SK-N-SH (cell line): ENCODE measurements at regions not wholly inside any gene's neighbourhood (a gene's known extent, or its start where the extent isn't known, plus 50 kb on each side); places are given as distances from the start of the nearest gene placed in this dataset.
"Not testable (repeated sequence)": the region's sequence is repeated elsewhere in the genome, so short reads cannot be mapped to it uniquely, and the experiment has no call there.

Experiments used
- CTCF ChIA-PET: fragments of 300-600, 350-600 bp; formaldehyde crosslinking; extraction: SDS; loops from one replicate; lab custom pipeline; 2021; lab: Yijun Ruan, JAX
- POLR2A ChIA-PET: fragments of 350-600 bp; sonication (Branson Sonifier 250); formaldehyde crosslinking; extraction: SDS; loops from one replicate; lab custom pipeline; 2020; ENCODE audit warnings: antibody characterized with exemption, inconsistent platforms; lab: Yijun Ruan, JAX
- DNase-seq: peaks from one replicate; pipeline ENCODE4 v3.0.0; 2012
- H2AFZ ChIP-seq: fragments of 200-600 bp; sonication (generic); 2 replicates; pipeline ENCODE4 v1.8.1; 2016; ENCODE audit warnings: antibody characterized with exemption, mild to moderate bottlenecking, low read depth
- H3F3A ChIP-seq: fragments of 200-600 bp; sonication (generic); replicated peaks from 2 replicates; pipeline ENCODE3; 2016; ENCODE audit warnings: antibody characterized with exemption, mild to moderate bottlenecking; ENCODE audit not compliant: insufficient read depth
- H3K27ac ChIP-seq, 2 experiments: fragments of 200-500 bp in 1 of 2; fragments of 200-600 bp in 1 of 2; sonication (Bioruptor generic) in 1 of 2; sonication (generic), shearing (Covaris generic) in 1 of 2; 2 replicates each; pipeline versions ENCODE4 v1.5.1 to v1.6.1; 2014 to 2016; ENCODE audit warnings: low read depth in 2 of 2, inconsistent platforms in 1 of 2, low read length in 1 of 2, mild to moderate bottlenecking in 1 of 2, mixed read lengths in 1 of 2
- H3K27me3 ChIP-seq: fragments of 200-600 bp; sonication (generic), shearing (Covaris generic); 2 replicates; pipeline ENCODE4 v1.6.1; 2016; ENCODE audit warnings: mixed run types; ENCODE audit not compliant: insufficient read depth
- H3K36me3 ChIP-seq, 2 experiments: fragments of 200-500 bp in 1 of 2; fragments of 200-600 bp in 1 of 2; sonication (Bioruptor generic) in 1 of 2; sonication (generic) in 1 of 2; replicated peaks in 1 of 2; 2 replicates each; pipeline versions ENCODE3 to v1.5.1; 2014 to 2016; ENCODE audit warnings: low read length in 1 of 2, mild to moderate bottlenecking in 1 of 2; ENCODE audit not compliant: insufficient read depth in 2 of 2, control insufficient read depth in 1 of 2
- H3K4me1 ChIP-seq, 2 experiments: fragments of 200-500 bp in 1 of 2; fragments of 200-600 bp in 1 of 2; sonication (Bioruptor generic) in 1 of 2; sonication (generic), shearing (Covaris generic) in 1 of 2; 2 replicates each; pipeline versions ENCODE4 v1.5.1 to v1.6.1; 2014 to 2016; ENCODE audit warnings: low read depth in 1 of 2, low read length in 1 of 2, mixed run types in 1 of 2; ENCODE audit not compliant: insufficient read depth in 2 of 2, control insufficient read depth in 1 of 2
- H3K4me2 ChIP-seq: fragments of 200-600 bp; sonication (generic), shearing (Covaris generic); 2 replicates; pipeline ENCODE4 v1.6.1; 2017; ENCODE audit warnings: mixed run types
- H3K4me3 ChIP-seq, 2 experiments: fragments of 200-500 bp in 1 of 2; fragments of 200-600 bp in 1 of 2; sonication (Bioruptor generic) in 1 of 2; sonication (generic), shearing (Covaris generic) in 1 of 2; 2 replicates each; pipeline versions ENCODE4 v1.5.1 to v1.8.1; 2014 to 2016; ENCODE audit warnings: low read depth in 2 of 2, inconsistent platforms in 1 of 2, low read length in 1 of 2, mild to moderate bottlenecking in 1 of 2, mixed read lengths in 1 of 2, moderate library complexity in 1 of 2
- H3K79me2 ChIP-seq: fragments of 200-600 bp; sonication (generic); 2 replicates; pipeline ENCODE4 v1.8.1; 2017; ENCODE audit warnings: mild to moderate bottlenecking; ENCODE audit not compliant: insufficient read depth
- H3K9ac ChIP-seq: fragments of 200-600 bp; sonication (generic); 2 replicates; pipeline ENCODE4 v1.6.1; 2017; ENCODE audit warnings: mixed run types
- H3K9me2 ChIP-seq: fragments of 200-600 bp; sonication (generic); 2 replicates; pipeline ENCODE4 v1.6.1; 2017; ENCODE audit warnings: mixed run types
- H3K9me3 ChIP-seq: fragments of 200-600 bp; sonication (generic); 2 replicates; pipeline ENCODE4 v1.6.1; 2017; ENCODE audit warnings: mixed run types, mild to moderate bottlenecking, moderate library complexity
- H4K20me1 ChIP-seq: fragments of 200-600 bp; sonication (generic); 2 replicates; pipeline ENCODE4 v1.6.1; 2017; ENCODE audit warnings: mild to moderate bottlenecking, mixed run types; ENCODE audit not compliant: insufficient read depth
- FOSL2 ChIP-seq: IDR thresholded peaks from 2 replicates; pipeline ENCODE4 v1.4.0; 2012; ENCODE audit warnings: low read depth, mild to moderate bottlenecking, moderate library complexity, borderline replicate concordance
- IRF3 ChIP-seq: fragments of 150-350 bp; IDR thresholded peaks from 2 replicates; pipeline ENCODE4 v1.6.1; 2016; ENCODE audit warnings: mild to moderate bottlenecking, low read depth, low read length
- RFX5 ChIP-seq: IDR thresholded peaks from 2 replicates; pipeline ENCODE4 v1.6.1; 2012; ENCODE audit warnings: mild to moderate bottlenecking, improper control_type of control experiment, low read length
- RXRA ChIP-seq: IDR thresholded peaks from 2 replicates; pipeline ENCODE4 v1.4.0; 2012; ENCODE audit warnings: low read depth, mild to moderate bottlenecking, borderline replicate concordance
- WGBS: methylation state at CpG from one replicate; pipeline ENCODE4 v1.1.6; 2017; ENCODE audit warnings: low lambda C conversion rate; 5-methylcytosine and 5-hydroxymethylcytosine counted together
- TF ChIP-seq, protein P1 (sequence below): IDR thresholded peaks from 2 replicates; pipeline ENCODE4; 2012

DNA sequence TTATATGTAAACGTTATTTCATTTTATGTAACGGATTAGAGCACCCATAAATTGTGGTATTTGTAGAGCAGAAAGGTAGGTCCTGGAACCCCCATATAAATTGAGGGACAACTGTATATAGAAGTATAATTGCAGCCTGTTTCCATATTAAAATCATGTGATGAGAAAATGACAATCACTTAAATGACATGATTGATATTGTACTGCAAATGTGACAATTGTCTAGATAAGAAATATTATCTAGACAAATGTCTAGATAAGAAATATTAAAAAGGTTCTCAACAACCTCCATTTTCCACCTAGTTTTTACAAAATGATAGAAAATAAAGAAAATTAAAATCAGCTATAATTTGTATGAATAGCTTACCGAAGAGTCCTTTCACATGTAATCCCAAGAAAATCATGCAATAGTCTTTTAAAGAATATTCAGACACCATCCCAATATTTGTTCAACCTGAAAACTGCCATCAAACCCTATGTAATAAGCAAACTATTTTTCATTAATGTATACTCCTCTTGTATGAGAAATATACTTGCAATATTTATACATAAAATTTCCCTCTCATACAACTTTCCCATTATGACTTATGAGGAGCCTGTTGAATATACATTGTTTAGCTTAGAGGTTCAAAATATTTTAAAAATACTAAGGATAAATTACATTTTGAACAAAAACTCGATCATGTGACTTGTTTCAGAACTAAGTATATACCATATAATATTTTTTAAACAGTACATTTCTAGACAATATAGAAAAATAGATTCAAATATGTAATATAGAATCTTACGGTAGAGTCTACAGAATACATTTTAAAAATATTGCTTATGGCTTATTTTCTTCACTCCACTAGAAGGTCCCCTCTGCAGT lies 153.2 kb downstream of the CRPPA start:
- Histone ChIP-seq H4K20me1 (no peaks in the 10 kb centered on the region), H3K9ac (no peak overlapping the region), H3K27ac (no peak overlapping the region; a peak in 1 of 4 replicates), H3K79me2 (no peaks in the 10 kb centered on the region), H2AFZ (no peak overlapping the region), H3K9me3 (no peaks in the 10 kb centered on the region), H3F3A (no peaks in the 10 kb centered on the region), H3K4me1 (peaks cover 0 to 7% of the 10 kb centered on the region in 2 experiments; a peak in 2 of 4 replicates), H3K9me2 (no peaks in the 10 kb centered on the region), H3K4me3 (no peak overlapping the region), H3K4me2 (no peak overlapping the region), H3K36me3 (no peaks in the 10 kb centered on the region), H3K27me3 (no peaks in the 10 kb centered on the region)
- no peak for TF ChIP-seq RFX5
- TF ChIP-seq IRF3 = no peak
- WGBS = 39% methylated on average over 5 of the region's 5 CpGs
- no peak for DNase-seq
- ChIA-PET CTCF (no interaction called here), POLR2A (no interaction called here)

DNA sequence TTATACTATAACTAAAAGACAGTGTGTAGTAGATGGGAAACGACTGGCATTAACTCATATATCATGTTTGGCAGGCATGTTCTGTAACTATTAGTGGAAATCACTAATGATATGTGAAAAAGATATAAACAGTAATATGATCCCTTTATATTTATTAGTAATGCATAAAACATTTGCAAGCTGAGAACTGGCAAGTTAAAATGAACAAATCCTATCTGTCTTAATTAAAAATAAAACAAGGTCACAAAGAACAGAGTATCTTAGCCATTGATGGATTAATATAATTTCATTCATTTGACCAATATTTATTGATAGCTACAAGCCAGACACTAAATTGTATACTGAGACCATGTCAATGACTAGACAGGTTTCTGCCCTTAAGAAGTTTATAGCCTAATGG lies 154.5 kb downstream of the CRPPA start:
- no peak overlapping the region for H3K9ac ChIP-seq
- no peak overlapping the region for H2AFZ ChIP-seq
- no peak overlapping the region for H3K4me3 ChIP-seq
- no peaks in the 10 kb centered on the region for H3K27me3 ChIP-seq
- no peak overlapping the region for H3K4me2 ChIP-seq
- no peaks in the 10 kb centered on the region for H3K9me3 ChIP-seq
- H3F3A ChIP-seq = no peaks in the 10 kb centered on the region
- TF ChIP-seq FOSL2 = no peak
- TF ChIP-seq, protein P1, sequence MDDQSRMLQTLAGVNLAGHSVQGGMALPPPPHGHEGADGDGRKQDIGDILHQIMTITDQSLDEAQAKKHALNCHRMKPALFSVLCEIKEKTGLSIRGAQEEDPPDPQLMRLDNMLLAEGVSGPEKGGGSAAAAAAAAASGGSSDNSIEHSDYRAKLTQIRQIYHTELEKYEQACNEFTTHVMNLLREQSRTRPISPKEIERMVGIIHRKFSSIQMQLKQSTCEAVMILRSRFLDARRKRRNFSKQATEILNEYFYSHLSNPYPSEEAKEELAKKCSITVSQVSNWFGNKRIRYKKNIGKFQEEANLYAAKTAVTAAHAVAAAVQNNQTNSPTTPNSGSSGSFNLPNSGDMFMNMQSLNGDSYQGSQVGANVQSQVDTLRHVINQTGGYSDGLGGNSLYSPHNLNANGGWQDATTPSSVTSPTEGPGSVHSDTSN = peak; percentile 22; the same call in 1 of the 2 replicates
- no peak for TF ChIP-seq RXRA
- peaks cover 0 to 7% of the 10 kb centered on the region in 2 experiments; a peak in 2 of 4 replicates for H3K4me1 ChIP-seq
- DNase-seq = no peak
- POLR2A ChIA-PET = no interaction called here
- H3K36me3 ChIP-seq = no peaks in the 10 kb centered on the region
- H3K27ac ChIP-seq = no peak overlapping the region
- H3K9me2 ChIP-seq = no peaks in the 10 kb centered on the region
- CTCF ChIA-PET = interaction anchor here (1.1 to 1.3 kb wide), 2 partner anchors 298 to 651 kb away, joined by 3 to 4 read pairs; no protein-coding TSS in a partner anchor
- H3K79me2 ChIP-seq = no peaks in the 10 kb centered on the region
- H4K20me1 ChIP-seq = no peaks in the 10 kb centered on the region
- WGBS = 13% methylated on average over 1 of the region's 1 CpG

- H3K9me3 ChIP-seq, H3K79me2 ChIP-seq, H3F3A ChIP-seq, H3K4me2 ChIP-seq, H3K27me3 ChIP-seq, H3K4me1 ChIP-seq, DNase-seq, POLR2A ChIA-PET, H3K9ac ChIP-seq, H4K20me1 ChIP-seq, H3K27ac ChIP-seq, H2AFZ ChIP-seq, H3K36me3 ChIP-seq, H3K4me3 ChIP-seq, H3K9me2 ChIP-seq: not testable (repeated sequence)
- WGBS = 36% methylated on average over 9 of the region's 9 CpGs
- CTCF ChIA-PET = interaction anchor here (1.1 to 1.3 kb wide), 2 partner anchors 299 to 652 kb away, joined by 3 to 4 read pairs; no protein-coding TSS in a partner anchor
These were observed 154.9 kb downstream of the CRPPA start for GRCh38 chr7:16266470-16266869.
